Breast epithelium (tissue), 3 donors: ENCODE measurements at regions not wholly inside any gene's neighbourhood (a gene's known extent, or its start where the extent isn't known, plus 50 kb on each side); places are given as distances from the start of the nearest gene placed in this dataset.

Source experiments
- CTCF ChIP-seq, 3 donors: fragments of 450-650 bp; IDR thresholded peaks; one replicate each; pipeline ENCODE4 v1.5.1; 2016 to 2017; ENCODE audit warnings: antibody characterized with exemption in 3 of 3, mild to moderate bottlenecking in 3 of 3, moderate library complexity in 3 of 3
- POLR2A ChIP-seq: fragments of 450-650 bp; IDR thresholded peaks from one replicate; pipeline ENCODE4 v1.6.1; 2016; ENCODE audit warnings: antibody characterized with exemption, mild to moderate bottlenecking, moderate library complexity
- POLR2AphosphoS5 ChIP-seq, 3 donors: sonication (generic); formaldehyde crosslinking; IDR thresholded peaks; one replicate each; pipeline ENCODE4 v1.6.1; 2017; ENCODE audit warnings: antibody characterized with exemption in 3 of 3

- TF ChIP-seq CTCF (IDR thresholded peaks at IDR 0.05) (no peak), POLR2A (no peak), POLR2AphosphoS5 (IDR thresholded peaks at IDR 0.05) (no peak)
Measured at GRCh38 chr12:91572869-91573268, 390.3 kb upstream of the DCN start.
